ENCODE measurements at regions not wholly inside any gene's neighbourhood (a gene's known extent, or its start where the extent isn't known, plus 50 kb on each side); places are given as distances from the start of the nearest gene placed in this dataset.

DNA sequence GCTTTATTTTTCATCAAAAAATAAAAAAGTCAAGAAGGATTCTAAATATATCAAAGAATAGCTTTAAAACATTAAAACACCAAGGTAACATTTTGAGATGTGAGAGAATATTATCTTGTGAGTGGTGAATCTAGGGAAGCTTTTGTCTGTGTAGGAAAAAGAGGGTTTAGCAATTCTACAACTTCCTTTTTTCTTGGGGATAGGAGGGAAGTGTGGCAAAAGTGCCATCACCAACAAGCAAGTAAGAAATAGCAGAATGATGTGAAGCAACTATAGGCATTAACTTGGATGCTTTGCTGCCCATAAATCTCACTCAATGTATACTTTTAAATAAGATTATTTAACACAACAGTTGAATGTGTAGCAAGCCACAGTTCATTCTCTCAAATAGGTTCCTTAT, 57.8 kb upstream of the SUCLG2 start:
- TF ChIP-seq, protein P1, sequence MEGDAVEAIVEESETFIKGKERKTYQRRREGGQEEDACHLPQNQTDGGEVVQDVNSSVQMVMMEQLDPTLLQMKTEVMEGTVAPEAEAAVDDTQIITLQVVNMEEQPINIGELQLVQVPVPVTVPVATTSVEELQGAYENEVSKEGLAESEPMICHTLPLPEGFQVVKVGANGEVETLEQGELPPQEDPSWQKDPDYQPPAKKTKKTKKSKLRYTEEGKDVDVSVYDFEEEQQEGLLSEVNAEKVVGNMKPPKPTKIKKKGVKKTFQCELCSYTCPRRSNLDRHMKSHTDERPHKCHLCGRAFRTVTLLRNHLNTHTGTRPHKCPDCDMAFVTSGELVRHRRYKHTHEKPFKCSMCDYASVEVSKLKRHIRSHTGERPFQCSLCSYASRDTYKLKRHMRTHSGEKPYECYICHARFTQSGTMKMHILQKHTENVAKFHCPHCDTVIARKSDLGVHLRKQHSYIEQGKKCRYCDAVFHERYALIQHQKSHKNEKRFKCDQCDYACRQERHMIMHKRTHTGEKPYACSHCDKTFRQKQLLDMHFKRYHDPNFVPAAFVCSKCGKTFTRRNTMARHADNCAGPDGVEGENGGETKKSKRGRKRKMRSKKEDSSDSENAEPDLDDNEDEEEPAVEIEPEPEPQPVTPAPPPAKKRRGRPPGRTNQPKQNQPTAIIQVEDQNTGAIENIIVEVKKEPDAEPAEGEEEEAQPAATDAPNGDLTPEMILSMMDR (conservative IDR thresholded peaks at IDR 0.05; ENCODE audit: low read depth, low read length), result no peak
- no peak for TF ChIP-seq EZH2 (IDR thresholded peaks at IDR 0.05; ENCODE audit: borderline replicate concordance, low read depth, low read length, poor library complexity, severe bottlenecking)
